Colonic mucosa (tissue), 4 donors: ENCODE measurements at regions not wholly inside any gene's neighbourhood (a gene's known extent, or its start where the extent isn't known, plus 50 kb on each side); places are given as distances from the start of the nearest gene placed in this dataset.

Experiments used
- DNase-seq: peaks from one replicate; pipeline ENCODE4 v3.0.0-alpha.2; 2020
- H3K27ac ChIP-seq: fragments of 200-600 bp; one replicate; pipeline ENCODE4 v1.8.0; 2021
- H3K27me3 ChIP-seq: fragments of 200-600 bp; one replicate; pipeline ENCODE4 v1.8.0; 2021
- H3K36me3 ChIP-seq: fragments of 200-600 bp; one replicate; pipeline ENCODE4 v1.8.0; 2021
- H3K4me1 ChIP-seq: fragments of 200-600 bp; one replicate; pipeline ENCODE4 v1.8.0; 2021; ENCODE audit warnings: mild to moderate bottlenecking
- H3K4me3 ChIP-seq: fragments of 200-600 bp; one replicate; pipeline ENCODE4 v1.8.0; 2021
- H3K9ac ChIP-seq, 2 donors: one replicate each; pipeline ENCODE4 v1.7.0; 2013; ENCODE audit warnings: control low read depth in 2 of 2, low read depth in 2 of 2, low read length in 2 of 2
- H3K9me3 ChIP-seq: fragments of 200-600 bp; one replicate; pipeline ENCODE4 v1.8.0; 2021
- intact Hi-C: fragments of 100-400 bp; cut with DNase I; formaldehyde crosslinking; loops from one replicate; pipeline ENCODE4 v1.14.1; 2022
- TF ChIP-seq, protein P1 (sequence below): fragments of 200-600 bp; IDR thresholded peaks from one replicate; pipeline ENCODE4 v1.8.0; 2022; ENCODE audit warnings: antibody characterized with exemption, mild to moderate bottlenecking
- donor health status: healthy.
- donor health status: DM: no; HTN: no; CAD: no.
- donor health status: DM: no; HTN: no; CAD: no.

DNA sequence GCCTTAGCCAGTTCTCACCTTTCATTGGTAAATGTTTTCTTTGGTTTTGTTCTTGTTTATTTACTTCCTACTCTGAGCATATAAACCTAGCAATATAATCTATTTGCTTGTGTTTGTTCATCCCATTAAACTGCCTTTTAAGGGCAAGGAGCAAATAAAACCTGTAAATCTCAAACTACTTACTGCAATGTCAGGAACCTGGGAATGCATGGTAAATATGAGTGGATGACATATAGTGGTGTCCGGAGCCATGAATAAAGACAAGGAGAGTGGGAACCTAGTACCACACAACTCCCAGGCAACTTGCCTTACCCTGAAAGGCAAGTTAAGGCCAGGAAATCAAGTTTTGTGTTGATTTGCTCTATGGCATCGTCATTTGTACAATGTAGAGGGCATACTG lies 1133.7 kb upstream of the NCAM2 start:
- Histone ChIP-seq H3K9ac (no peak overlapping the region), H3K27ac (no peak overlapping the region), H3K4me1 (no peaks in the 10 kb centered on the region), H3K27me3 (no peaks in the 10 kb centered on the region), H3K4me3 (no peak overlapping the region), H3K9me3 (no peaks in the 10 kb centered on the region), H3K36me3 (no peaks in the 10 kb centered on the region)
- intact Hi-C loops, result no loop called here
- TF ChIP-seq, protein P1, sequence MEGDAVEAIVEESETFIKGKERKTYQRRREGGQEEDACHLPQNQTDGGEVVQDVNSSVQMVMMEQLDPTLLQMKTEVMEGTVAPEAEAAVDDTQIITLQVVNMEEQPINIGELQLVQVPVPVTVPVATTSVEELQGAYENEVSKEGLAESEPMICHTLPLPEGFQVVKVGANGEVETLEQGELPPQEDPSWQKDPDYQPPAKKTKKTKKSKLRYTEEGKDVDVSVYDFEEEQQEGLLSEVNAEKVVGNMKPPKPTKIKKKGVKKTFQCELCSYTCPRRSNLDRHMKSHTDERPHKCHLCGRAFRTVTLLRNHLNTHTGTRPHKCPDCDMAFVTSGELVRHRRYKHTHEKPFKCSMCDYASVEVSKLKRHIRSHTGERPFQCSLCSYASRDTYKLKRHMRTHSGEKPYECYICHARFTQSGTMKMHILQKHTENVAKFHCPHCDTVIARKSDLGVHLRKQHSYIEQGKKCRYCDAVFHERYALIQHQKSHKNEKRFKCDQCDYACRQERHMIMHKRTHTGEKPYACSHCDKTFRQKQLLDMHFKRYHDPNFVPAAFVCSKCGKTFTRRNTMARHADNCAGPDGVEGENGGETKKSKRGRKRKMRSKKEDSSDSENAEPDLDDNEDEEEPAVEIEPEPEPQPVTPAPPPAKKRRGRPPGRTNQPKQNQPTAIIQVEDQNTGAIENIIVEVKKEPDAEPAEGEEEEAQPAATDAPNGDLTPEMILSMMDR, result no peak
- DNase-seq, result no peak

DNA sequence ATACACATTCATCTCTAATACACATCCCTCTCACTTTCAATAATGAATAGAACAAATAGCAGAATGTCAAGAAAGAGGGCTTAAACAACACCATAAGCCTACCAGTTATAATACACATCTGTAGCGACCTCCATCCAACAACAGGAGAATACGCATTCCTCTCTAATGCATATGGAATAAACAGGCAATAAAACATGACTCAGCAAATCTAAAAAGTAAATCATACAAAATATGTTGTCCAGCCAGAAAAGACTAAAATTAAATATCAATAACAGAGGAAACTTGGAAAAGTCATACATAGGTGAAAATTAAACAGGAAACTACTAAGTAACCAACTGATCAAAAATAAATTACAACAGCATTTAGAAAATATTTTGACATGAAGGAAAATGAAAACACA lies 1127.5 kb upstream of the NCAM2 start:
- no peaks in the 10 kb centered on the region for H3K9me3 ChIP-seq
- intact Hi-C loops, result no loop called here
- H3K4me3 ChIP-seq, result no peak overlapping the region
- H3K9ac ChIP-seq, result no peak overlapping the region
- no peak overlapping the region for H3K27ac ChIP-seq
- DNase-seq, result no peak
- no peaks in the 10 kb centered on the region for H3K4me1 ChIP-seq
- no peaks in the 10 kb centered on the region for H3K27me3 ChIP-seq
- TF ChIP-seq, protein P1, result no peak
- no peaks in the 10 kb centered on the region for H3K36me3 ChIP-seq

DNA sequence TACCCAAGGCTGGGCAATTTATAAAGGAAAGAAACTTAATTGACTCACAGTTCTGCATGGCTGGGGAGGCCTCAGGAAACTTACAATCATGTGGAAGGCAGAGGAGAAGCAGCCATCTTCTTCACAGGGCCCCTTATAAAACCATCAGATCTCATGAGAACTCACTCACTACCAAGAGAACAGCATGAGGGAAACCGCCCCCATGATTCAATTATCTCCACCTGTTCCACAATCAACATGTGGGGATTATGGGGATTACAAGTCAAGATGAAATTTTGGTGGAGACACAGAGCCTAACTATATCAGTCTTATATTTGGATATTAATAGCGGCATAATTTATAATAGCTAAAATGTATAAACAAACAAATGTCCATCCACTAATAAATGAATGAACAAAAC lies 1123.7 kb upstream of the NCAM2 start:
- Histone ChIP-seq H3K4me1 (no peaks in the 10 kb centered on the region), H3K36me3 (no peaks in the 10 kb centered on the region), H3K27me3 (no peaks in the 10 kb centered on the region), H3K27ac (no peak overlapping the region), H3K4me3 (no peak overlapping the region), H3K9ac (no peak overlapping the region), H3K9me3 (no peaks in the 10 kb centered on the region)
- intact Hi-C loops, result no loop called here
- no peak for DNase-seq
- TF ChIP-seq, protein P1, result no peak

DNA sequence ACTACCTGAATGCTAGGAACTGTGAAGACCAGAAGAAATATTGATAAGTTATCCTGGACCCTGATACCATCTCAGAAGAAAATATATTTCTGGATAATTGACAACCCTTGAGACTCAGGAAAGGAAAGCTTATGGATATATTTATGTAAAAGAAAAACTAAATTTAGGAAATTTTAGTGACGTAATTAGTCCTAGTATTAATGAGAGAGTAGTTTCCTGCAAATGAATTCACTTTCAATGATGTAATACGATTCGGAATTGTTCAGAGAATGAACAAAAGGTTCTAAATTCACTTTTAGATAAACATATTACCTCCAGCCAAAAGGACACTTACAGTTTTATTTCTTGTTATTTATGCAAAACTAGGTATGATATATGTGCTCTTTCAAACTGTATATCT lies 1120.1 kb upstream of the NCAM2 start:
- H3K4me3 ChIP-seq, result no peak overlapping the region
- no peak overlapping the region for H3K9ac ChIP-seq
- no peak overlapping the region for H3K27ac ChIP-seq
- H3K36me3 ChIP-seq, result no peaks in the 10 kb centered on the region
- intact Hi-C loops, result no loop called here
- H3K27me3 ChIP-seq, result no peaks in the 10 kb centered on the region
- no peaks in the 10 kb centered on the region for H3K4me1 ChIP-seq
- no peak for DNase-seq
- H3K9me3 ChIP-seq, result no peaks in the 10 kb centered on the region
- TF ChIP-seq, protein P1, result no peak

DNA sequence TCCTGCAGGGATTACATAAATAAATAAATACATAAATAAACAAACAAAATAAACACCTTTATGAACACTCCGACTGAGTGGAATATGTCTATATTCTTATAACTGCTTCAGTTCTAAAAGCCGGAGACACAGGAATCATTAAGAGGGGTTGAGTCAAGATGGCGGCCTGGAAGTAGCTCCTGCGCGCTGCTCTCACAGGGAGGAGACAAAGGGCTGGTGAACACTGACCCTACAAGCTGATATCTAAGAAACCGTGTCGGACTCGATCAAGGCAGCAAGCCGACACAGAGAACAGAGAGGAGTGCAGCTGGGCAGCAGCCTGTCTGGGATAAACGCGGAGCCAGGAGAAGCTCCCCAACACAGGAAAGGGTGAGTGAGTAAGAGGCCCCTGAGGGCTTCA lies 1098.6 kb upstream of the NCAM2 start:
- H3K36me3 ChIP-seq, result no peaks in the 10 kb centered on the region
- no peak overlapping the region for H3K27ac ChIP-seq
- no peaks in the 10 kb centered on the region for H3K9me3 ChIP-seq
- intact Hi-C loops, result no loop called here
- no peaks in the 10 kb centered on the region for H3K27me3 ChIP-seq
- TF ChIP-seq, protein P1, result no peak
- H3K4me3 ChIP-seq, result no peak overlapping the region
- H3K4me1 ChIP-seq, result no peaks in the 10 kb centered on the region
- no peak overlapping the region for H3K9ac ChIP-seq
- DNase-seq, result no peak

DNA sequence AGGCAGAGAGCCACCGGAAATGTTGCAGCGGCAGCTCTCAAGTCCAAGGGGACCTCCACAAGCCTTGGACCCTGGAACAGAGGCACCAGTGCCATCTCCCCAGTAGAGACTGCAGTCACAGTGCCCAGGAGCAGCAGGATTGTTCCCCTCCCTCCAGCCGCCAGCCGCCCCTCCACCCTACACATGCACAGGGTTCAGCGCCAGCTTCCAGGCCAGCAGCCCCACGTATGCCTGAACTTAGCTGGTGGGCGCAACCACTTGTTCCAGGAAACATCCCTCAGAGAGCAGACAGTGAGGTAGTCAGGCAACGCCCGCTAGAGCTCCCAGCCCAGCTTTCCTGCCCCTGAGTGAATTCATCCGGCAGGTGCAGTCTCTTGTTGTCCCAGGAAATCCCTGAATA lies 1098.1 kb upstream of the NCAM2 start:
- TF ChIP-seq, protein P1, result no peak
- Histone ChIP-seq H3K36me3 (no peaks in the 10 kb centered on the region), H3K9me3 (no peaks in the 10 kb centered on the region), H3K27ac (no peak overlapping the region), H3K4me3 (no peak overlapping the region), H3K27me3 (no peaks in the 10 kb centered on the region), H3K4me1 (no peaks in the 10 kb centered on the region), H3K9ac (no peak overlapping the region)
- no peak for DNase-seq
- intact Hi-C loops, result no loop called here
